GM23338 (cell line): ENCODE measurements at regions not wholly inside any gene's neighbourhood (a gene's known extent, or its start where the extent isn't known, plus 50 kb on each side); places are given as distances from the start of the nearest gene placed in this dataset.
"Not testable (repeated sequence)": the region's sequence is repeated elsewhere in the genome, so short reads cannot be mapped to it uniquely, and the experiment has no call there.

Source experiments
- ATAC-seq: fragments of 200-7000 bp; cut with Tn5 transposase; 3 replicates; pipeline ENCODE4 v1.9.1; 2020
- DNase-seq: peaks from one replicate; pipeline ENCODE4 v3.0.0-alpha.2; 2015; ENCODE audit warnings: low spot score
- H2AFZ ChIP-seq: fragments of 200-600 bp; sonication (generic); 2 replicates; pipeline ENCODE4 v1.8.0; 2016; ENCODE audit warnings: antibody characterized with exemption, mild to moderate bottlenecking, moderate library complexity
- H3F3A ChIP-seq: fragments of 200-600 bp; sonication (generic); replicated peaks from 2 replicates; pipeline ENCODE4 v1.8.0; 2017; ENCODE audit warnings: antibody characterized with exemption, mixed run types, low read depth
- H3K27ac ChIP-seq: fragments of 200-600 bp; sonication (generic); 2 replicates; pipeline ENCODE4 v1.6.1; 2016; ENCODE audit warnings: low read depth
- H3K27me3 ChIP-seq: fragments of 200-600 bp; sonication (generic); 2 replicates; pipeline ENCODE4 v1.8.0; 2016; ENCODE audit warnings: mild to moderate bottlenecking, mixed run types, moderate library complexity; ENCODE audit not compliant: insufficient read depth
- H3K36me3 ChIP-seq: fragments of 200-600 bp; sonication (generic); 2 replicates; pipeline ENCODE4 v1.8.0; 2016; ENCODE audit warnings: mild to moderate bottlenecking; ENCODE audit not compliant: insufficient read depth
- H3K4me1 ChIP-seq: fragments of 200-600 bp; sonication (generic); 2 replicates; pipeline ENCODE4 v1.8.0; 2016; ENCODE audit warnings: mild to moderate bottlenecking, moderate library complexity; ENCODE audit not compliant: insufficient read depth
- H3K4me2 ChIP-seq: fragments of 200-600 bp; sonication (generic); 2 replicates; pipeline ENCODE4 v1.7.1; 2017; ENCODE audit warnings: mixed run types
- H3K4me3 ChIP-seq: fragments of 200-600 bp; sonication (generic); 2 replicates; pipeline ENCODE4 v1.6.1; 2016; ENCODE audit warnings: mixed run types
- H3K79me2 ChIP-seq: fragments of 200-600 bp; sonication (generic); replicated peaks from 2 replicates; pipeline ENCODE4 v1.8.0; 2017; ENCODE audit warnings: mild to moderate bottlenecking; ENCODE audit not compliant: insufficient read depth
- H3K9me2 ChIP-seq: fragments of 200-600 bp; sonication (generic); 2 replicates; pipeline ENCODE4 v1.8.0; 2017; ENCODE audit not compliant: insufficient read depth
- H4K20me1 ChIP-seq: fragments of 200-600 bp; sonication (generic); replicated peaks from 2 replicates; pipeline ENCODE4 v1.8.0; 2017; ENCODE audit warnings: mild to moderate bottlenecking; ENCODE audit not compliant: insufficient read depth
- H3K27ac Mint-ChIP-seq: 2 replicates; pipeline ENCODE4 v1.8.0; 2020; ENCODE audit warnings: inconsistent platforms, mild to moderate bottlenecking, moderate library complexity, mixed read lengths
- H3K27me3 Mint-ChIP-seq: 3 replicates; pipeline ENCODE4 v1.8.0; 2022; ENCODE audit warnings: low read depth, mild to moderate bottlenecking, moderate library complexity, mixed read lengths, inconsistent platforms; ENCODE audit not compliant: insufficient read depth, poor library complexity
- H3K36me3 Mint-ChIP-seq: 3 replicates; pipeline ENCODE4 v1.8.0; 2021; ENCODE audit warnings: low read depth, mild to moderate bottlenecking, inconsistent platforms, moderate library complexity, mixed read lengths
- H3K4me1 Mint-ChIP-seq: 3 replicates; pipeline ENCODE4 v1.8.0; 2020; ENCODE audit warnings: mild to moderate bottlenecking, inconsistent platforms, mixed read lengths
- H3K4me3 Mint-ChIP-seq: 3 replicates; pipeline ENCODE4 v1.8.0; 2021; ENCODE audit warnings: moderate library complexity, mild to moderate bottlenecking, inconsistent platforms, mixed read lengths
- H3K9me3 Mint-ChIP-seq: 3 replicates; pipeline ENCODE4 v1.8.0; 2020; ENCODE audit warnings: moderate library complexity, mild to moderate bottlenecking, inconsistent platforms, mixed read lengths
- STAT1 ChIP-seq: IDR thresholded peaks from one replicate; pipeline ENCODE4 v1.6.1; 2016; ENCODE audit warnings: antibody characterized with exemption; ENCODE audit not compliant: unreplicated experiment
- ZNF331 ChIP-seq: fragments of 250-450 bp; sonication (Bioruptor Pico); IDR thresholded peaks from 2 replicates; pipeline ENCODE4 v1.5.0; 2020; ENCODE audit warnings: low read depth, mild to moderate bottlenecking, moderate library complexity
- ZNF462 ChIP-seq: fragments of 250-450 bp; sonication (Bioruptor Pico); IDR thresholded peaks from 2 replicates; pipeline ENCODE4 v1.5.0; 2020; ENCODE audit warnings: mild to moderate bottlenecking, moderate library complexity
- TF ChIP-seq, protein P1 (sequence below): IDR thresholded peaks from 2 replicates; pipeline ENCODE4 v1.6.1; 2016; ENCODE audit warnings: antibody characterized with exemption

- no peak for TF ChIP-seq ZNF462
Observed at GRCh38 chr4:180356766-180357165, 1886.4 kb upstream of the TENM3 start (continued).

- not testable (repeated sequence) for H3K36me3 ChIP-seq, DNase-seq, H3K27ac Mint-ChIP-seq, H3F3A ChIP-seq, H3K4me1 ChIP-seq, H3K9me3 Mint-ChIP-seq, H3K4me1 Mint-ChIP-seq, H3K36me3 Mint-ChIP-seq, H2AFZ ChIP-seq, H4K20me1 ChIP-seq, H3K4me3 ChIP-seq, H3K27me3 Mint-ChIP-seq, H3K9me2 ChIP-seq, H3K4me3 Mint-ChIP-seq, ATAC-seq, H3K27me3 ChIP-seq, H3K79me2 ChIP-seq, H3K27ac ChIP-seq, H3K4me2 ChIP-seq
Observed at GRCh38 chr4:180360113-180360512, 1883.1 kb upstream of the TENM3 start.

GRCh38 chr4:180363815-180364214, 1879.4 kb upstream of the TENM3 start:
- DNase-seq, result peak; percentile 4
- H2AFZ ChIP-seq, result no peak overlapping the region
- ATAC-seq, result no peak

More at GRCh38 chr4:180363815-180364214, 1879.4 kb upstream of the TENM3 start:
- TF ChIP-seq, protein P1, sequence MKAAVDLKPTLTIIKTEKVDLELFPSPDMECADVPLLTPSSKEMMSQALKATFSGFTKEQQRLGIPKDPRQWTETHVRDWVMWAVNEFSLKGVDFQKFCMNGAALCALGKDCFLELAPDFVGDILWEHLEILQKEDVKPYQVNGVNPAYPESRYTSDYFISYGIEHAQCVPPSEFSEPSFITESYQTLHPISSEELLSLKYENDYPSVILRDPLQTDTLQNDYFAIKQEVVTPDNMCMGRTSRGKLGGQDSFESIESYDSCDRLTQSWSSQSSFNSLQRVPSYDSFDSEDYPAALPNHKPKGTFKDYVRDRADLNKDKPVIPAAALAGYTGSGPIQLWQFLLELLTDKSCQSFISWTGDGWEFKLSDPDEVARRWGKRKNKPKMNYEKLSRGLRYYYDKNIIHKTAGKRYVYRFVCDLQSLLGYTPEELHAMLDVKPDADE, result no peak
- TF ChIP-seq ZNF462 (no peak), ZNF331 (CRISPR knock-in tag) (no peak), STAT1 (no peak)
- Histone ChIP-seq H3K36me3 (no peaks in the 10 kb centered on the region), H3K4me1 (peaks cover 5% of the 10 kb centered on the region; the same call in 1 of the 2 replicates), H3K4me3 (no peak overlapping the region), H3K79me2 (no peaks in the 10 kb centered on the region), H3K9me2 (no peaks in the 10 kb centered on the region), H3K27ac (no peak overlapping the region), H3K27me3 (no peaks in the 10 kb centered on the region), H3K4me2 (no peak overlapping the region), H3F3A (no peaks in the 10 kb centered on the region), H4K20me1 (no peaks in the 10 kb centered on the region)
- Mint-ChIP-seq H3K9me3 (no peaks in the 10 kb centered on the region; the same call in 2 of the 3 replicates), H3K4me3 (no peak overlapping the region), H3K36me3 (no peaks in the 10 kb centered on the region), H3K27ac (no peak overlapping the region), H3K27me3 (no peaks in the 10 kb centered on the region), H3K4me1 (peaks cover 3% of the 10 kb centered on the region; the same call in 1 of the 3 replicates)
